GM19397 (cell line): ENCODE measurements at regions not wholly inside any gene's neighbourhood (a gene's known extent, or its start where the extent isn't known, plus 50 kb on each side); places are given as distances from the start of the nearest gene placed in this dataset.
"Not testable (repeated sequence)": the region's sequence is repeated elsewhere in the genome, so short reads cannot be mapped to it uniquely, and the experiment has no call there.

ENCODE experiments used
- ATAC-seq: cut with Tn5 transposase; IDR thresholded peaks from one replicate; pipeline ENCODE4 v1.9.1; 2021; ENCODE audit warnings: mild to moderate bottlenecking, moderate library complexity; ENCODE audit not compliant: unreplicated experiment

DNA sequence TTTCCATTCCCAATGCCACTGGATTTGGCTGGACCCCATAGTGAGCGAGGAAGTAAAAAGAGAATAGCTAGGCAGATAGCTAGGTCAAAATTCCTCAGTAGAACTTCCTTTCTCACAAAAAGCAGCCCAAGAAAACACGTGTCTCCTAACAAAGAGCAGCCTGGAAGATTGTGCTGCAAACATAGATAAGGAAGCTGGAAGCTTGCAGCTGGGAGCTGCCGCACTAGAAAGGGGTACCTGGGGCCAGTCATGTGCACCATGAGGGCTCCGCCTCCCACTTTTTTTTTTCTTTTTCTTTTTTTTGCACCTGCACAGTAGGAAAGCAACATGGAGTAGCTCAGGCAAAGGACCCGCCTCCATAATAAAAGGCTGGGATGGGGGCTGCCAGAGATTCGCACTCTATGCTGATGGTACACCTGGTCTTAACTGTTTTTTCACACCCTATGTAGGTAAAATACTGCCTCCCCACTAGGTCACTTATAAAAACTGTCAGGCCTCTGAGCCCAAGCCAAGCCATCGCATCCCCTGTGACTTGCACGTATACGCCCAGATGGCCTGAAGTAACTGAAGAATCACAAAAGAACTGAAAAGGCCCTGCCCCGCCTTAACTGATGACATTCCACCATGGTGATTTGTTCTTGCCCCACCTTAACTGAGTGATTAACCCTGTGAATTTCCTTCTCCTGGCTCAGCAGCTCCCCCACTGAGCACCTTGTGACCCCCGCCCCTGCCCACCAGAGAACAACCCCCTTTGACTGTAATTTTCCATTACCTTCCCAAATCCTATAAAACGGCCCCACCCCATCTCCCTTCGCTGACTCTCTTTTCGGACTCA, 521.6 kb downstream of the IRS2 start:
- ATAC-seq, result not testable (repeated sequence)

- ATAC-seq, result not testable (repeated sequence)
These were observed 528.6 kb downstream of the IRS2 start for GRCh38 chr13:109257761-109258157.
